Endothelial cell of umbilical vein (primary cell): ENCODE measurements at regions not wholly inside any gene's neighbourhood (a gene's known extent, or its start where the extent isn't known, plus 50 kb on each side); places are given as distances from the start of the nearest gene placed in this dataset.
"Not testable (repeated sequence)": the region's sequence is repeated elsewhere in the genome, so short reads cannot be mapped to it uniquely, and the experiment has no call there.

Experiments
- BruUV-seq: library from RNA; stranded (reverse); fragments of 400-500 nt; replicated peaks from 2 replicates; lab custom pipeline; 2021; lab: Mats Ljungman, UMichigan
- CTCF ChIA-PET: fragments of 300-600, 350-600 bp; sonication (Branson Sonifier 250); formaldehyde crosslinking; loops from one replicate; lab custom pipeline; 2021; ENCODE audit warnings: antibody characterized with exemption, inconsistent platforms; lab: Charles Lee
- POLR2A ChIA-PET: fragments of 300-600, 350-600 bp; sonication (Branson Sonifier 250); formaldehyde crosslinking; loops from one replicate; lab custom pipeline; 2021; ENCODE audit warnings: antibody characterized with exemption, inconsistent platforms; lab: Charles Lee
- DNase-seq: peaks from one replicate; pipeline ENCODE4 v3.0.0-alpha.2; 2011; ENCODE audit warnings: low read depth, low spot score
- FAIRE-seq: peaks from 2 replicates; lab custom pipeline; 2011; peaks lifted over from hg19 to GRCh38; lab: Jason Lieb, UNC
- H2AFZ ChIP-seq: 2 replicates; pipeline ENCODE4 v1.6.0; 2012; ENCODE audit warnings: low read depth, low read length, control low read depth, inconsistent platforms
- H3K27ac ChIP-seq: 2 replicates; pipeline ENCODE4 v1.5.1; 2011; ENCODE audit warnings: low read depth, mild to moderate bottlenecking, control low read depth, low read length, moderate library complexity; ENCODE audit not compliant: insufficient read depth
- H3K27me3 ChIP-seq, 2 experiments: 2 replicates each; pipeline versions ENCODE4 v1.6.0 to v1.6.1; 2011; ENCODE audit warnings: low read length in 2 of 2, mixed read lengths in 1 of 2; ENCODE audit not compliant: control insufficient read depth in 2 of 2, insufficient read depth in 2 of 2
- H3K36me3 ChIP-seq, 2 experiments: 2 replicates in 1 of 2; 3 replicates in 1 of 2; pipeline ENCODE4 v1.5.1; 2011; ENCODE audit warnings: low read length in 2 of 2, mild to moderate bottlenecking in 1 of 2, moderate library complexity in 1 of 2; ENCODE audit not compliant: control insufficient read depth in 2 of 2, insufficient read depth in 2 of 2; ENCODE audit errors: extremely low read depth in 1 of 2
- H3K4me1 ChIP-seq: 3 replicates; pipeline ENCODE4 v1.5.1; 2011; ENCODE audit warnings: mild to moderate bottlenecking, low read length; ENCODE audit not compliant: control insufficient read depth, insufficient read depth; ENCODE audit errors: extremely low read depth
- H3K4me2 ChIP-seq: 2 replicates; pipeline ENCODE4 v1.6.1; 2011; ENCODE audit warnings: low read length, control low read depth, mixed read lengths; ENCODE audit not compliant: insufficient read depth
- H3K4me3 ChIP-seq, 3 experiments: fragments of 200-600 bp in 1 of 3; sonication (generic), shearing (Covaris generic) in 1 of 3; replicated peaks in 1 of 3; 2 replicates each; pipeline ENCODE4 v1.5.1; 2011 to 2016; ENCODE audit warnings: control low read depth in 3 of 3, low read length in 3 of 3, mild to moderate bottlenecking in 2 of 3, inconsistent platforms in 1 of 3, low read depth in 1 of 3, moderate library complexity in 1 of 3; ENCODE audit not compliant: insufficient read depth in 1 of 3
- H3K79me2 ChIP-seq: 2 replicates; pipeline ENCODE4 v1.6.0; 2012; ENCODE audit warnings: low read length, inconsistent platforms; ENCODE audit not compliant: control insufficient read depth, insufficient read depth
- H3K9ac ChIP-seq: replicated peaks from 2 replicates; pipeline ENCODE3; 2011; ENCODE audit warnings: low read length, control low read depth; ENCODE audit not compliant: insufficient read depth; ENCODE audit errors: extremely low read depth
- H3K9me1 ChIP-seq: replicated peaks from 3 replicates; pipeline ENCODE4 v1.6.0; 2011; ENCODE audit warnings: mild to moderate bottlenecking, low read length; ENCODE audit not compliant: control insufficient read depth, insufficient read depth; ENCODE audit errors: extremely low read depth
- H3K9me3 ChIP-seq: replicated peaks from 2 replicates; pipeline ENCODE4 v1.5.1; 2012; ENCODE audit warnings: low read length, inconsistent platforms; ENCODE audit not compliant: control insufficient read depth, insufficient read depth
- H4K20me1 ChIP-seq: replicated peaks from 2 replicates; pipeline ENCODE3; 2011; ENCODE audit warnings: mild to moderate bottlenecking, low read length; ENCODE audit not compliant: control insufficient read depth, insufficient read depth; ENCODE audit errors: extremely low read depth
- FOS ChIP-seq: IDR thresholded peaks from 2 replicates; pipeline ENCODE4 v1.6.1; 2011; ENCODE audit warnings: mild to moderate bottlenecking, low read length, moderate library complexity, borderline replicate concordance; ENCODE audit not compliant: insufficient read depth
- GATA2 ChIP-seq: IDR thresholded peaks from 2 replicates; pipeline ENCODE4 v1.7.0; 2011; ENCODE audit warnings: low read depth, mild to moderate bottlenecking, moderate library complexity, mixed read lengths, low read length; ENCODE audit not compliant: insufficient read length, insufficient read depth
- MYC ChIP-seq: IDR thresholded peaks from one replicate; pipeline ENCODE4 v1.6.1; 2011; ENCODE audit warnings: mild to moderate bottlenecking, low read depth, low read length
- dilution Hi-C: fragments of 300-500 bp; cut with MboI; formaldehyde crosslinking; loops from one replicate; pipeline ENCODE4 v1.15.0; 2019; ENCODE audit warnings: low sequenced_read_pairs; ENCODE audit not compliant: extremely low pct_ligation_motif_present
- intact Hi-C: fragments of 100-400 bp; cut with micrococcal nuclease; formaldehyde crosslinking; loops from one replicate; pipeline ENCODE4 v1.10.0; 2022

DNA sequence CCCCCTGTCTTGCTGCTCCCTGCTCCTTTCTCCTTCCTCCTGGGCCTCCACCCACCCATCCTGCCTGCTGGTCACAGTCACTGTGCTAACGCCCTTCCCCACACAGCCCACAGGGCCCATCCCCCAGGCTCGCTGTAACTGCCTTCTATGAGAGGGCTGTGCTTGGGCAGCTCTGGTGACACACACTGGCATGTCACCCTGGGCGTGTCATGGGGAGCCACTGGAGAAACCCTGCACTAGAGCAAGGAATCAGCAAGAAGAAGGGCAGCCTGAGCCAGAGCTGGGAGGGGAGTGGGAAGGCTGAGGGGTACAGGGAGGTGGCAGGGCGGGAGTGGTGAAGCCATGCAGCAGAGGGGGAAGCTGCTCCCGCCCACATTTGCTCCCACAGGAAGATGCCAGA is 128.4 kb upstream of the FOXD4L5 start:
- H3K27me3 ChIP-seq, DNase-seq, BruUV-seq: not testable (repeated sequence)

DNA sequence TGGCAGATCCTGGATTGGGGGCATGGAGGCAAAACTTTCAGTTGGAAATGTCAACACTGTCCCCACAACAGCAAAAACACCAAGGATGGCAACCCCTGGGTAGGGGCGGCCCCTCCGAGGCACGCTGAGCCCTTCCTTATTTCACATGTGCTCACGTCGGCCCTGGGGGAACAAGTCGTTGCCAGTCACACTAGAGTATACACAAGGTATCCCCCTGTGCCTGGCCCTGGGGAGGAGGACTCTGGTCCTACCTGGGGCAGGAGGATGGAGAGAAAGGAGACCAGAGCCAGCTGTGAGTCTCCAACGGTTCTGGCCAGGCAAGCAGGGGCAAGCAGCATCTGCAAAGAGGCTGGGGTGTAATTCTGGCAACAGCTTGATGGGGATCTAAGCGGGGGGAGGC is 126.9 kb upstream of the FOXD4L5 start:
- Histone ChIP-seq H4K20me1 (no peaks in the 10 kb centered on the region), H3K27me3 (no peaks in the 10 kb centered on the region), H3K79me2 (no peaks in the 10 kb centered on the region), H3K4me1 (no peaks in the 10 kb centered on the region), H3K9me1 (no peaks in the 10 kb centered on the region), H3K36me3 (no peaks in the 10 kb centered on the region), H3K9me3 (peaks cover 11% of the 10 kb centered on the region), H3K4me2 (no peak overlapping the region), H2AFZ (no peak overlapping the region), H3K27ac (no peak overlapping the region), H3K9ac (no peak overlapping the region), H3K4me3 (no peak overlapping the region)
- ChIA-PET POLR2A (no interaction called here), CTCF (no interaction called here)
- no peak for TF ChIP-seq MYC
- TF ChIP-seq GATA2: no peak
- TF ChIP-seq FOS: no peak
- no peak for DNase-seq
- no TSS peak for BruUV-seq
- no peak for FAIRE-seq
- intact Hi-C loops (no loop called here), dilution Hi-C loops (no loop called here)

More for the DNA sequence above, 128.4 kb upstream of the FOXD4L5 start:
- intact Hi-C loops, H3K36me3 ChIP-seq, H2AFZ ChIP-seq, dilution Hi-C loops, POLR2A ChIA-PET, H3K9me1 ChIP-seq, H4K20me1 ChIP-seq, H3K27ac ChIP-seq, H3K79me2 ChIP-seq, H3K9ac ChIP-seq, H3K4me2 ChIP-seq, H3K9me3 ChIP-seq, H3K4me1 ChIP-seq, CTCF ChIA-PET, FAIRE-seq, H3K4me3 ChIP-seq: not testable (repeated sequence)
